ENCODE measurements at regions not wholly inside any gene's neighbourhood (a gene's known extent, or its start where the extent isn't known, plus 50 kb on each side); places are given as distances from the start of the nearest gene placed in this dataset.
"Not testable (repeated sequence)": the region's sequence is repeated elsewhere in the genome, so short reads cannot be mapped to it uniquely, and the experiment has no call there.

DNA sequence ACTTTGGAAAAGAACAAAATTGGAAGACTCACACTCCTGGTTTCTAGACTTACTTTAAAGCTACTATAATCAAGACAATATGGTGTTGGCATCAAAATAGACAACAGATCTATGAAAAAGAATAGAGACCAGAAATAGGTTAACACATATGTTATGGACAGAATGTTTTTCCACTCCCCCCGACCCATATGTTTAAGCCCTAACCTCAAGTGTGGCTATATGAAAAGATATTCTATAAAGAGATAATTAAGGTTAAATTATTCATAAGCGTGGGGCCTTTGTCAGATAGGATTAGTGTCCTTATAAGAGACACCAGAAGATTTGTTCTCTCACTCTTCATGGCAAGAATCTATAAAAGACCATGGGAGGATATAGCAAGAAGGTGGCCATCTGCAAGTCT, 440.0 kb downstream of the AASDHPPT start:
- no peak for FAIRE-seq

DNA sequence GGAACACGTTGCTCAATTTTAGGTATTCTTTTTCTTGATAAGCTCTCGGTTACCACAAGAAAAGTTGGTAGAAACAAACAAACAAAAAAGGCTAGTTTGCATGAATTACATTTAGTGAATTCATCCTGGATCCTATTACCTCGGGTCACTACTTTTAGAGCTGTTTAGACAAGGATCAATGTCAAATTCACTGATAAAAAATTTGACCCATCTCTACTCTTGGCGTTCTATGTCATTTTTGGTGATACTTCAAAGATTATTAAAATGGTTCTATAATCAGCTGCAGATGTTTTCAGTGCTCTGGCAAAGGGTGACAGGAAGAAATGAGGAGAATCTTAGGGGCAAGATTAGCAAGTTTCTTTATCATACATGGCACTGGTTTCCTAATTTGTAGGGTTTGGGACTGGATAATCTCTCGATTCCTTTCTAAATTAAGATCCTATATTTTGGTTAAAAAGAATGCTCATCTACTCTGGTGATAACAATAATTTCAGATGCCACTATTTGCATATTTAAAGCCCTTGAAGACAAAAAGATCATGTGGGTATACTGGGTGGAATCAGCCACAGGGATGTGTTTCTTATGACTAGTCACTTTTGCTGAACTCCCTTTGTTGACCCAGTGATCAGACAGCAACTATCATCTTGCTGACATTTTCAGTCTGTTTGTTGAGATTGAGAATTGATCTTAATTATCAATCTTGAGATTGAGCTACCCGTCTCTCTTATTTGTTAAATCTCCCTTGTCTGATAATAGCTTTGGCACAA, 442.9 kb downstream of the AASDHPPT start:
- no peak for FAIRE-seq

DNA sequence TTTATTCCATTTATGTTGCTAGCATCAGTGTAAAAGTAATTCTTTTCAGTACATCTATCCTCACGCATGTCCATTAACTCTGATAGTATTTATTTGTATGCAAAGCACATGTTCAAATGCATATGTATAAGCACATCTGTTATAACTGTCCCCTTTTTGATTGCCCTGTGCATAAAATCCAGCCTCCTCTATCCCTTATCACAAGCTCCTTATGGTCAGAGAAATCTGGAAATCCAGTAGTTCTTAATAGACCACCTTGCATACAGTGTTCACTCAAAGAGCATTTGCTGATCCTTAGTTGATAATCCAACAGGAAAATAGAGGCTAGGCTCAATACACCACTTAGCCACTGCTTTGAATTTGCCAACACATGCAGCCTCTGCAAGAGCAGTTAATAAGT, 443.5 kb downstream of the AASDHPPT start:
- no peak for FAIRE-seq

DNA sequence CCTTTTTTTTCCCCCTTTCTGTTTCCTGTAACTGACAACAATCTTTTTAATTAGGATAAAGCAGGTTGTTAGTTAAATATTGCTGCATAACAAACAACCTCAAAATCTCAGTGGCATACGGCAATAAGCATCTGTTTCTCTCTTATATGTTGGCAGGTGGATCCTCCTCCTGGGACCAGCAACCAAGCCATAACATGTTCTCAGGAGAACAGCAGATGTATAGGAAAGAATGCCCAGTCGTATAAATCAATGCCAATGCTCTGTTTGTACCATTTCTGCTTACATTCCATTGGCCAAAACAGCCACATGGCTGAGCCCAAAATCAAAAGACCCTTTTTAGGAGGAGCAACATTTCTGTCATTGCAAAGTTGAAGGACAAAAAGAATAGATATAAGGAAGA, 445.7 kb downstream of the AASDHPPT start:
- FAIRE-seq, result no peak

DNA sequence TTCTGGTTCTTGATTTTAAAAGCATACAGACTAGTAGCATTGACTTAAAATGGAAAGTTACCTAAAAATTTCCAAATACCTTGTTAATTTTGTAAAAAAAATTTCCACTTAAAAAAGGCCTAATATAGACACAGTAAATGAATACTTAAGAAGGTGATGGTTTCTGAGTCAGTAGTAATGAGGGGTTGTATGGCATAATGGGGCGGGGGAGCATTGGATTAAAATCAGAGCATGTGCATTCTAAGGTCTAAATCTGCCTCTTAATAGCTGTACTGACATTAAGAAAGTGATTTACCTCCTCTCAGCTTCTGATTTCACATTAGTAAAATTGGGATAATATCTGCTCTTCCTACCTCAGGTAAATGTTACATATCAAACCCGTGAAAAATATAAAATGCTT, 446.5 kb downstream of the AASDHPPT start:
- FAIRE-seq, result no peak

DNA sequence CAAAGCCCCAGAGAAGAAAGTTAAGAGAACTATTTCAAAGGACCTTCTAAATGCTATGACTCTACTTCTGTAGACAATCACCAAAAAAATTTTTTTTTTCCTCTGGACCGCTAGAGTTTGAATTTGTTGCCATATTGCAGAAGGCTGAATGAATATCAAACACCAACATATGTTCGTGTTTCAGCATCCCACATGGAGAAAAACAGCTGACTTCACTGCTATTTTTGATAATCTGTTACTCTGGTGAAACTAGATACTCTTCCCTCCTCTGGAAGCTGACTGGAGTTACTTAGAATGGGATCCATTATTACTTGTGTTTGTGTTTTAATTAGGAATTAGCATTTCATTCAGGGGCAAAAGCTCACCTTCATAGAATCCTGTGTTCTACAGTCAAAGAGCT, 447.0 kb downstream of the AASDHPPT start:
- FAIRE-seq, result no peak

DNA sequence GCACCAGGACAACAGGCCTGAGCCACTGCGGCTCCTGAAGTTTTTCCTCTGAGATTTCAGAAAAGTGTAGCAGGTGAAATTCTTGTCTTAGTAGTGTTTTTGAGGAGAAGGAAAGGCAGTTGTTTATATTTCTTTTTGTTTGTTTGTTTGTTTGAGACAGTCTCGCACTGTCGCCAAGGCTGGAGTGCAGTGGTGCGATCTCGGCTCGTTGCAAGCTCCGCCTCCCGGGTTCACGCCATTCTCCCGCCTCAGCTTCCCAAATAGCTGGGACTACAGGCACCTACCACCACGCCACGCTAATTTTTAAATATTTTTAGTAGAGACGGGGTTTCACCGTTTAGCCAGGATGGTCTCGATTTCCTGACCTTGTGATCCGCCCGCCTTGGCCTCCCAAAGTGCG, 454.2 kb downstream of the AASDHPPT start:
- FAIRE-seq, result not testable (repeated sequence)

DNA sequence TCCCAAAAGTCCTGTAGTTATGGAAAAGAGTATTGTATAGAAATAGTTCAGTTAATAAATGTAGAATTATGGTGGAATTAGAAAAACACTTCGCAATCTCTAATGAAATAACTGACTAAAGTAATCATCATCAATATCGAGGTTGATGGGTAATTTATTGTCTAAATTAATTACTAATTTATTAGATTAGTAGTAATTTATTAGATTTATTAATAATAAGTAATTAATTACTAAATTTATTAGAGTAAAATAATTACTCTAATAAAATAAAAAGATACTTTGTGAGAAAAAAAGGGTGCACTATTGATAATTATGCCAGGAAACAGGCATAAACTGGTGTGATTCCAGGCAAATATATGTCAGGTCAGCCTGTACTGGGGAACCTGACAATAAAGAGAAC, 455.6 kb downstream of the AASDHPPT start:
- FAIRE-seq, result no peak

DNA sequence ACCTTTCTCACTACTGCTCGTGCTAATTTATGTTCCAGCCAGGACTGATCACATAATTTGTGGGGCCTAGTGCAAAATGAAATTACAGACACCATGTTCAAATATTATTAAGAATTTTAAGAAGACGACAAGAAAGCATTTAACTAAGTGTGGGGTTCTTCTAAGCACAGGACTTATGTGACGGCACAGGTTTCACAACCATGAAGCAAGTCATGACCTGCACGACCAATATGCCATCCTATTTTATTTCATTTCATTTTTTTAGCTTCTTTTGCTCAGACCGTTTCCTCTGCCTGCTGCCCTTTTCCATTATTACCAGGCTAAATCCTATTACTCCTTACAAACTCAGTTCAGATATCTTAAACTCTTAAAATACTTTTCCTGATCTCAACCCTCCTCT, 462.5 kb downstream of the AASDHPPT start:
- FAIRE-seq, result no peak

DNA sequence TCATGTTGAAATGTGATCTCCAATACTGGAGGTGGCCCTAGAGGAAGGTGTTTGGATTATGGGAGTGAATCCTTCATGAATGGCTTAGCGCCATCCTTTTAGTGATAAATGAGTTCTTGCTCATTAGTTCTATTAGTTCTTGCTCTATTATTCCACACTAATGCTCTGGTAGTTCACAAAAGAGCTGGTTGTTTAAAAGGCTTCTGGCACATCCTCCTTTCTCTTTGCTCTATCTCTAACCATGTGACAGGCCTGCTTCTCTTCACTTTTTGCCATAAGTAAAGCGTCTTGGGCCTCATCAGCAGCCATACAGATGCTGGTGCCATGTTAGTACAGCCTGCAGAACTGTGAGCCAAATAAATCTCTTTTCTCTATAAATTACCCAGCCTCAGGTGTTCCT, 469.9 kb downstream of the GUCY1A2 start:
- no peak for FAIRE-seq

DNA sequence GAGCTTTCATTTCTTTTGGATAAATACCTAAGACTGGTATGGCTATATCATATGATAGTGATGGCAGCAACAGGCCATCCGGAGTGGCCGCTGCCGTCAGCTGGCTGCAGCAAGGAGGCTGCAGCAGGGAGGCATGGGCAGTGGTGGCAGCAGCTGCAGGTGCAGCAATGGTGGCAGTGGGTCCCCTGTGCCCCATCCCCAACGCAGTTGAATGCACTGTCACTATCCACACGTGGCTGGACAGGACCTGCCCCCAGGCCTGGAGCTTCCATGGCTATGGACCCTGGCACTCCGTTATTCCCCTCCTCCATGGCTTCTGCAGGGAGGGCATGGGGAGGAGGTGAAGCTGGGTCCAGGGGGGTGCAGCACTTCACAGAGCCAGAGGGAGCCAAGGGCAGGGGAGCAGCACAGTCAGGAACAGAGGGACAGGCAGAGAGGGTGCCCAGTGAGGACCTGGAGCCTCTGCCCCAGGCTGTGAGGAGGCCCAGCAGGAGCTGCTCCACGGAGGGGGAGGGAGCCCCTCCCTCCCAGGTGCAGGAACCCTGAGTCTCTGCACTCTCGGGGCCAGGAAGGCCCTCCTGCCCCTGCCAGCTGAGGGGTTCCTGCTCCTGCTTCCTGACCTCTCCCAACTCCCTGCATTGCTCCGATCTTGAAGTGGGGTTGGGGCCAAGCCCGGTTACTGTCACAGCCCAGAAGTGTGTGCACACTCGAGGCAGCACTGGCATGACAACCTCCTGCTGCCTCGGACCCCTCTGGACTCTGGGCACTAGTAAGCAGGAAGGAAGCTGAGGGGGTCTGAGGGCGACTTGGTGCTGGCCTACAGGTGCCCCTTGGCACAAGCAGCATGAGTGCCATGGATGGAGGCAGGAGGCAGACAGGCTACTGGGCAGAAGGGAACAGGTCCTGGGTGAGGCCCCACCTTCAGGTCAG, 466.3 kb downstream of the GUCY1A2 start:
- FAIRE-seq, result no peak

DNA sequence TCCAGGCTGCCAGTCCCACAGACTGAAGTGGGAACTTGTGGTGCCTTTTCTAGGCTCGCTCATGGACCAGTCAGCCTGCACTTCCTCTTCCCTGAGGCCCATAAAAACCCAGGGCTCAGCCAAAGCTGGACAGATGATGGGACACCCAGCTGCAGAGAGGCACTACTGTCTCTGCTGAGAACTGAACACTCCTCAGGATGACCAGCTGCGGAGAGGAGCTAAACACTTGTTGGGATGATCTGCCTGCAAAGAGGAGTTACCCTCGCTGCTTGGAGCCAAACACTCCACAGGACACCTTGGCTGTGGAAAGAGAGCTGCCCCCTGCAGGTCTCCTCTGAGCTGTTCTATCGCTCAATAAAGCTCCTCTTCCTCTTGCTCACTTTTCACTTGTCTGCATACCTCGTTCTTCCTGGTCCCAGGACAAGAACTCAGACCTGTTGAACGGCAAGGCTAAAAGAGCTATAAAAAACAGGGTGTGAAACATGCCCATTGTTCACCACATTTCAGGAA, 465.5 kb downstream of the GUCY1A2 start:
- FAIRE-seq, result no peak

DNA sequence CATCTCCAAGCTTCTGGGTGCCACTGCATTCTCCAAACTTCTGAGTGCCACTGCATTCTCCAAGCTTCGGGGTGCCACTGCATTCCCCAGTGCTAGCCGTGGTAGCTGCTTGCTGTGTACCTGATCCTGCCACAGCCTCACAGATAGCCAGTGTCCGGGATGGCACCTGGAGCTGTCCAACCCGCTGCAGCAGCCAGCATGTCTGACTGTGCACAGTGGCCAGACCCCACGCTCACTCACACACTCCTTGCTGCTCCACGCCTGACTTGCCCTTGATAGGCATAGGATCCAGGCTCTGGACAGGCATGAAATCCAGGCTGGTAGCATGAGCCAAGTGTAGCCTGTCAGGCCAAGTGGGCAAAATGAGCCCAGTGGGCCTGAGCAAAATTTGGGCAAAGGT, 465.0 kb downstream of the GUCY1A2 start:
- no peak for FAIRE-seq

DNA sequence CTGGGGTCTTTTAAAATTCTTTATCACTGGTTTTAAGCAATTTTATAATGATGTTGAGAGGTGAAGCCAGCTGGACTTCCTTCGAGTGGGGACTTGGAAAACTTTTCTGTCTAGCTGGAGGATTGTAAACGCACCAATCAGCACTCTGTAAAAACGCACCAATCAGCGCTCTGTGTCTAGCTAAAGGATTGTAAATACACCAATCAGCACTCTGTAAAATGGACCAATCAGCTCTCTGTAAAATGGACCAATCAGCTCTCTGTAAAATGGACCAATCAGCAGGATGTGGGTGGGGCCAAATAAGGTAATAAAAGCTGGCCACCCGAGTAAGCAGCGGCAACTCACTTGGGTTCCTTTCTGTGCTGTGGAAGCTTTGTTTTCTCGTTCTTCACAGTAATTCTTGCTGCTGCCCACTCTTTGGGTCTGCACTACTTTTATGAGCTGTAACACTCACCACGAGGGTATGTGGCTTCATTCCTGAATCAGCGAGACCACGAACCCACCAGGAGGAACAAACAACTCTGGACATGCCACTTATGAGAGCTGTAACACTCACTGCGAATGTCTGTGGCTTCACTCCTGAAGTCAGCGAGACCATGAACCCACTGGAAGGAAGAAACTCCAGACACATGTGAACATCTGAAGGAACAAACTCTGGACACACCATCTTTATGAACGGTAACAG, 462.6 kb downstream of the GUCY1A2 start:
- FAIRE-seq, result not testable (repeated sequence)

DNA sequence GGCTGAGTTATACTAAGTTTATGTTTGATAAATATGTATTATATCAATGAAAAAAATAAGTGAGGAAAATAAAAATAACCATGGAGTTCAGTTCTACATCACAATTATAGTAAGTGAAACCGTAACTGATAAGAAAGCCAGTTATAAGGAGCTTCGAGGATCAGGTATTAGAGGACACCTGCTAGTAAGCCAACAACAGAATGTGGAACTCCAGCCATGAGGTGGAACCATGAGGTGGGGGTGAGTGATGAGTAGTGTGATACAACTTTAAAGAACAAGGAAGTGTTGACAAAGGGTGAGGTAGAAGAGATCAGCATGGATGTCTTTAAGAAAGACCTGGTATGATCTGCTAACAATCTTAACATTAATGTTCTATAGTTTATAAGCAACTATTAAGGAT, 452.9 kb downstream of the GUCY1A2 start:
- FAIRE-seq, result no peak

DNA sequence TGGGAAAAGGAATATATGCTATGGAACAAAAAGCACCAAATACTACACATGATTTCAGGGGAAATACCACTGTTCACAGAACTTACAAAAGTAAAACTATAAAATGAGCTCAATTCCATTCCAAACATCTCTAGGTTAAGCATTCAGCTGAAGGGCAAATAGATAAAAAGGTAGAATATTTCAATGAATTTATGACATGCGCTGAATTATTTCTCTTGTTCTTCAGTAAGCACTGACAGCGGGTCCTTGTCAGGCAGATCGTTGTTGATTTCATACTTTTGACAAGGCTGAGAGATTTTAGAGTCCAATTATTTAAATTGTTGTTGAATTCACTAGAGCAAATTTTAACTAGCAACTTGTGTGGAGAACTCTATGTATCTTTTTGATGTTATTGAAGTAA, 449.6 kb downstream of the GUCY1A2 start:
- no peak for FAIRE-seq

DNA sequence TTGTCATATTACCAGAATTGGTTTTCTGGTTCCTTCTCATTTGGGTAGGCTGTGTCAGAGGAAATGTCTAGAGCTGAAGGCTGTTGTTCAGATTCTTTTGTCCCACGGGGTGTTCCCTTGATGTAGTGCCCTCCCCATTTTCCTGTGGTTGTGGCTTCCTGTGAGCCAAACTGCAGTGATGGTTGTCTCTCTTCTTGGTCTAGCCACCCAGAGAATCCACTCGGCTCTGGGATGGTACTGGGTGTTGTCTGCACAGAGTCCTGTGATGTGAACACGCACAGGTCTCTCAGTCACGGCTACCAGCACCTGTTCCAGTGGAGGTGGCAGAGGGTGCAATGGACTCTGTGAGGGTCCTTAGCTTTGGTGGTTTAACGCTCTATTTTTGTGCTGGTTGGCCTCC, 440.9 kb downstream of the GUCY1A2 start:
- FAIRE-seq, result not testable (repeated sequence)

DNA sequence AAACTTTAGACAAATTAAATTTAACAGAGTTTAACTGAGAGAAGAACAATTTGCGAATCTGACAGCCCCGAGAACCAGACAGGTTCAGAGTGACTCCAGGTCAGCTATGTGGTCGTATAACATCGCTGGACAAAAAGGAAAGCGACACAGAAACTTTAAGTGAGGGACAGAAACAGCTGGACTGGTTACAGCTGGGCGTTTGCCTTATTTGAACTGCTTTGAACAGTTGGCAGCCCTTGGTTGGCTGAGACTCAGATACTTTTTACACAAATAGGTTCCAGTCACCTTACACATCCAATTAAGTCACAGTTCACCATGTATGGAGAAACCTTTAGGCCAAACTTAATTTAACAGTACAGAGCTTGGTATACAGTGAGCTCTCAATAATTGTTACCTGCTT, 436.9 kb downstream of the GUCY1A2 start:
- no peak for FAIRE-seq

DNA sequence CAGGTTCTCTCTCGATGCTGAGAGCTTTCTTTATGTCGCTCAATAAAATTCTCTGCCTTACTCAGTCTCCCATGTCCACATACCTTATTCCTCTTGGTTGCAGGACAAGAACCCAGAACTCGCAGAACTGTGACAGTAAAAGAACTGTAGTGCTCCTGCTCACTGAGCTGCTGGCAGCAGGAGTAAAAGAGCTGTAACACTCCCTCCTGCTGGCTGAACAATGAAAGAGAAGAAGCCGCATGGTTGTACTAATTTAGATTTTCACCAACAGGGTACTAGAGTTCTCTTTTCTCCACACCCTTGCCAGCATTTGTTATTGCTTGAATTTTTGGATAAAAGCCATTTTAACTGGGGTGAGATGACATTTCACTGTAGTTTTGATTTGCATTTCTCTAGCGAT, 433.2 kb downstream of the GUCY1A2 start:
- FAIRE-seq, result no peak

DNA sequence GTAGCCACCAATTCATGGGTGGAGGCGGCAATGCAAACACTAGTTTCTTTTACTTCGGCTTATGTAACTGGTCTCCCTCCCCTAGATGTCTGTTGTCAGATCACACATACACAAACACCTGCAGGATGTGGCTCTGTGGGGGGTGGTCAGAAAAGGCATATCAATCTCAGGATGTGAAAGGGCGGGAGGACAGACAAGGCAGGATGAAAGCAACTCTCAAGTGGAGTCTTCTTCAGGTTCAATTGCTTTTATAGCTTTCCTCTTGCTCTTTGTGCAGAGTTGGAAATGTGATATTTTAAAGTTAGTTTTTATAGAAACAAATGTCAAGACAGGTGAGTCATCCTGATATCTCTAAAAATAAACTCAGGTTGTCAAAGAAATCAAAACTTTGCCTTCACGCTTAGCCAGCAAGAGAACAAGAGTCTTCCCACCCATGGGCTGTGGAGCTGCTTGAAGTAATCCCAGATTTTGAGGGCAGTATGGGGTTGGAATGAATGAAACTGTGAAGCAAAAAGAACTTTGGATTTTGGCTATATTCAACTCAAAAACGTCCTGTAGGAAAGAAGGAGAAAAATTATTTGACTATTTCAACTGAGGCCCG, 423.4 kb downstream of the GUCY1A2 start:
- no peak for FAIRE-seq

DNA sequence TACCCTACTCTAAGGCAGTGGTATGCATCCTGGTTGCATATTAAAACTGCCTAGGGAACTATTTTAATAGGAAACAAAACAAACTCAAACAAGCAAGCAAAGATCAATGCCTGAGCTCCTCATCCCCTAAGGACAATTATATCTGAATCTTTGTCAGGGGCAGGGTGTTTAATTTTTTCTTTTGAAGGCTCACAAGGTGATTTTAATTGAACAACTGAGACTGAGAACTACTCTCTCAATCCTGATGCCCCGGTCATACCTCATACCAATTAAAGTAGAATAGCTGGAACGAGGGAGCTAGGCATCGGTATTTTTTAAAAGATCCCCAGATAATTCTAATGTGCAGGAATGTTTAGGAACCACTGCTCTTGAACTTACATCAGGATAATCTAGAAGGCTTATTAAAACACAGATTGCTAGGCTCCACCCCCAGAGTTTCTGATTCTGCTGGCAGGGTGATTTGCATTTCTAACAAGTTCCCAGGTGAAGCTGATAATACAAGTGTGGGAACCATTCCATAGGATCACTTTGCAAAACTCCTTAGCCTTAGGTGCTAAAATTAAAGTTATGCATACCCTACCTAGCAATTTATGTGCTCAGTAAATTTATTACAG, 416.5 kb downstream of the GUCY1A2 start:
- FAIRE-seq, result no peak

DNA sequence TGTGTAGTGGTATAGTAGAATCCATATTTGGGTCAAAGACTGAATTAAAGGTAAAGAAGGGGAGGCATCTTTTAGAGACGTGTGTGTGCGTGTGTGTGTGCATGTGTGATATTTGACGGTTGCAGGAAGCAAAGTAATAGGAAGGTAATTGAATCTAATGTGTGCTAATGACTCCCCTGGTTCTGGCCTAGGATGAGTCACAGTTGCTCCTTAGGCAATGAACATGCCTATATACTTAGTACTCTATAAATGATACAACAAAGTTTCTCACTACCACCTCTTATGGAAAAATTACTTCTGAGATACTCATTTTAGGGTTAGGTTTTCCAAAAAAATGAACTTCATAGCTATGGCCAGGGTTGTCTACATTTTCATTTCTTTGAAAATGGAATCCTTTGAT, 409.6 kb downstream of the GUCY1A2 start:
- FAIRE-seq, result no peak

Measured in endometrium (tissue), 2 donors.